ENCODE measurements at regions not wholly inside any gene's neighbourhood (a gene's known extent, or its start where the extent isn't known, plus 50 kb on each side); places are given as distances from the start of the nearest gene placed in this dataset.

DNA sequence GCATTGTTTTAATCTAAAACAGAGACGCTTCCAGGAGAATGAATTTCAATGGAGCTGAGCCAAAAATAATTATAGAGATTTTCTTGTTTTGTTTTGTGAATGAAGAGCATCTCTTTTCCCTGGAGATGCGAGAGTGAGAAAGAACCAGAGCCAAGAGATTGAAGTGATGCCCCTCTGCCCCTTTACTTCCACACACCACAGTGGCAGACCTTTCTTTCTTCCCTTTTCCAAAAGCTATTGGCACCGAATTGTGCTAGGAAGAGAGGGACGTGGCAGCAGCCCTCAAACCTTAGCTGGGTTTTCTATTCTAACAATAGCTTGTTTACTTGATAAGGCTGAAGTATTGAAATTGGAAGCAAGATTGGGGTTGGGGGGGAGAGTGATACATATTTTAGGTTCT, 133.0 kb upstream of the TMEM161B start:
- no peak for TF ChIP-seq POLR2AphosphoS5 (IDR thresholded peaks at IDR 0.05)
- TF ChIP-seq, protein P1, sequence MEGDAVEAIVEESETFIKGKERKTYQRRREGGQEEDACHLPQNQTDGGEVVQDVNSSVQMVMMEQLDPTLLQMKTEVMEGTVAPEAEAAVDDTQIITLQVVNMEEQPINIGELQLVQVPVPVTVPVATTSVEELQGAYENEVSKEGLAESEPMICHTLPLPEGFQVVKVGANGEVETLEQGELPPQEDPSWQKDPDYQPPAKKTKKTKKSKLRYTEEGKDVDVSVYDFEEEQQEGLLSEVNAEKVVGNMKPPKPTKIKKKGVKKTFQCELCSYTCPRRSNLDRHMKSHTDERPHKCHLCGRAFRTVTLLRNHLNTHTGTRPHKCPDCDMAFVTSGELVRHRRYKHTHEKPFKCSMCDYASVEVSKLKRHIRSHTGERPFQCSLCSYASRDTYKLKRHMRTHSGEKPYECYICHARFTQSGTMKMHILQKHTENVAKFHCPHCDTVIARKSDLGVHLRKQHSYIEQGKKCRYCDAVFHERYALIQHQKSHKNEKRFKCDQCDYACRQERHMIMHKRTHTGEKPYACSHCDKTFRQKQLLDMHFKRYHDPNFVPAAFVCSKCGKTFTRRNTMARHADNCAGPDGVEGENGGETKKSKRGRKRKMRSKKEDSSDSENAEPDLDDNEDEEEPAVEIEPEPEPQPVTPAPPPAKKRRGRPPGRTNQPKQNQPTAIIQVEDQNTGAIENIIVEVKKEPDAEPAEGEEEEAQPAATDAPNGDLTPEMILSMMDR (IDR thresholded peaks at IDR 0.05) = no peak

Data from transverse colon (tissue), 4 donors.